ENCODE measurements at regions not wholly inside any gene's neighbourhood (a gene's known extent, or its start where the extent isn't known, plus 50 kb on each side); places are given as distances from the start of the nearest gene placed in this dataset.

DNA sequence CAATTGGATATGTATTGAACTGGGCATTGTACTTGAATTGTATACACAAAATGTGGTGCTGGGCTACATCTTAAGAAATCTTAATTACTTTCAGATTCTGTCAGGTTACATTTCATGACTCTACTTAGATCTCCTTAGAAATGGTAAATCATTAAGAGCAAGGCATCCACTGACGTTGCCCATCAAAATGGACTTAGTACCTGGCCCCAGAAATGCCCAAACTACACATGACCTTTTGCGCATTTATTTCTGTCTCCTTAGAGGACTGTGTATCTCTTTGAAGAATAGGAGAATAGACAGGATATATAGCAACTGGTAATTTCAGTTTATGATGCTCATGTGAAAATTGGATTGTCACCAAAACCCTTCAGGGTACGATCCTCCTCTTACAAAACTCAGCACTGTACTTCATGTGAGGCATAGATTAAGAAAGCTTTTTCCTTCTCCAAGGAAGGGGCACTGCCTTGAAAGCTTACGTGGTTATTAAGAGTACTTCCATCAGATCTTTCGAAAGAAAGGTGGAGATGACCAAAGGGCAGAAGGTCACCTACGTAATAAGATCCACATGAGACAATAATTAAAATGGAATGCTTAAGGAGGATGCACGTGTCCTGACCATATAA lies 61.4 kb upstream of the BMP2 start:
- TF ChIP-seq MYC (IDR thresholded peaks at IDR 0.05; ENCODE audit: borderline replicate concordance, low read length) (no peak), POLR2A (IDR thresholded peaks at IDR 0.05; ENCODE audit: low read length) (no peak), ZC3H11A (IDR thresholded peaks at IDR 0.05) (no peak), POLR2AphosphoS2 (conservative IDR thresholded peaks at IDR 0.05; ENCODE audit: low read length) (no peak), RFX5 (IDR thresholded peaks at IDR 0.05) (no peak), RAD21 (conservative IDR thresholded peaks at IDR 0.05 in 1 of 2, IDR thresholded peaks at IDR 0.05 in 1 of 2) (no peak), HDAC2 (IDR thresholded peaks at IDR 0.05) (no peak), ZFP36 (IDR thresholded peaks at IDR 0.05; ENCODE audit: borderline replicate concordance, partially characterized antibody) (no peak), KDM1A (IDR thresholded peaks at IDR 0.05; ENCODE audit: low read depth) (no peak), CEBPB (IDR thresholded peaks at IDR 0.05) (no peak)
- TF ChIP-seq, protein P1, sequence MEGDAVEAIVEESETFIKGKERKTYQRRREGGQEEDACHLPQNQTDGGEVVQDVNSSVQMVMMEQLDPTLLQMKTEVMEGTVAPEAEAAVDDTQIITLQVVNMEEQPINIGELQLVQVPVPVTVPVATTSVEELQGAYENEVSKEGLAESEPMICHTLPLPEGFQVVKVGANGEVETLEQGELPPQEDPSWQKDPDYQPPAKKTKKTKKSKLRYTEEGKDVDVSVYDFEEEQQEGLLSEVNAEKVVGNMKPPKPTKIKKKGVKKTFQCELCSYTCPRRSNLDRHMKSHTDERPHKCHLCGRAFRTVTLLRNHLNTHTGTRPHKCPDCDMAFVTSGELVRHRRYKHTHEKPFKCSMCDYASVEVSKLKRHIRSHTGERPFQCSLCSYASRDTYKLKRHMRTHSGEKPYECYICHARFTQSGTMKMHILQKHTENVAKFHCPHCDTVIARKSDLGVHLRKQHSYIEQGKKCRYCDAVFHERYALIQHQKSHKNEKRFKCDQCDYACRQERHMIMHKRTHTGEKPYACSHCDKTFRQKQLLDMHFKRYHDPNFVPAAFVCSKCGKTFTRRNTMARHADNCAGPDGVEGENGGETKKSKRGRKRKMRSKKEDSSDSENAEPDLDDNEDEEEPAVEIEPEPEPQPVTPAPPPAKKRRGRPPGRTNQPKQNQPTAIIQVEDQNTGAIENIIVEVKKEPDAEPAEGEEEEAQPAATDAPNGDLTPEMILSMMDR (IDR thresholded peaks at IDR 0.05): no peak
- TF ChIP-seq, protein P2, sequence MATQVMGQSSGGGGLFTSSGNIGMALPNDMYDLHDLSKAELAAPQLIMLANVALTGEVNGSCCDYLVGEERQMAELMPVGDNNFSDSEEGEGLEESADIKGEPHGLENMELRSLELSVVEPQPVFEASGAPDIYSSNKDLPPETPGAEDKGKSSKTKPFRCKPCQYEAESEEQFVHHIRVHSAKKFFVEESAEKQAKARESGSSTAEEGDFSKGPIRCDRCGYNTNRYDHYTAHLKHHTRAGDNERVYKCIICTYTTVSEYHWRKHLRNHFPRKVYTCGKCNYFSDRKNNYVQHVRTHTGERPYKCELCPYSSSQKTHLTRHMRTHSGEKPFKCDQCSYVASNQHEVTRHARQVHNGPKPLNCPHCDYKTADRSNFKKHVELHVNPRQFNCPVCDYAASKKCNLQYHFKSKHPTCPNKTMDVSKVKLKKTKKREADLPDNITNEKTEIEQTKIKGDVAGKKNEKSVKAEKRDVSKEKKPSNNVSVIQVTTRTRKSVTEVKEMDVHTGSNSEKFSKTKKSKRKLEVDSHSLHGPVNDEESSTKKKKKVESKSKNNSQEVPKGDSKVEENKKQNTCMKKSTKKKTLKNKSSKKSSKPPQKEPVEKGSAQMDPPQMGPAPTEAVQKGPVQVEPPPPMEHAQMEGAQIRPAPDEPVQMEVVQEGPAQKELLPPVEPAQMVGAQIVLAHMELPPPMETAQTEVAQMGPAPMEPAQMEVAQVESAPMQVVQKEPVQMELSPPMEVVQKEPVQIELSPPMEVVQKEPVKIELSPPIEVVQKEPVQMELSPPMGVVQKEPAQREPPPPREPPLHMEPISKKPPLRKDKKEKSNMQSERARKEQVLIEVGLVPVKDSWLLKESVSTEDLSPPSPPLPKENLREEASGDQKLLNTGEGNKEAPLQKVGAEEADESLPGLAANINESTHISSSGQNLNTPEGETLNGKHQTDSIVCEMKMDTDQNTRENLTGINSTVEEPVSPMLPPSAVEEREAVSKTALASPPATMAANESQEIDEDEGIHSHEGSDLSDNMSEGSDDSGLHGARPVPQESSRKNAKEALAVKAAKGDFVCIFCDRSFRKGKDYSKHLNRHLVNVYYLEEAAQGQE (IDR thresholded peaks at IDR 0.05): no peak
- TF ChIP-seq, protein P3, sequence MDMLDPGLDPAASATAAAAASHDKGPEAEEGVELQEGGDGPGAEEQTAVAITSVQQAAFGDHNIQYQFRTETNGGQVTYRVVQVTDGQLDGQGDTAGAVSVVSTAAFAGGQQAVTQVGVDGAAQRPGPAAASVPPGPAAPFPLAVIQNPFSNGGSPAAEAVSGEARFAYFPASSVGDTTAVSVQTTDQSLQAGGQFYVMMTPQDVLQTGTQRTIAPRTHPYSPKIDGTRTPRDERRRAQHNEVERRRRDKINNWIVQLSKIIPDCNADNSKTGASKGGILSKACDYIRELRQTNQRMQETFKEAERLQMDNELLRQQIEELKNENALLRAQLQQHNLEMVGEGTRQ (IDR thresholded peaks at IDR 0.05): no peak
- TF ChIP-seq, protein P4, sequence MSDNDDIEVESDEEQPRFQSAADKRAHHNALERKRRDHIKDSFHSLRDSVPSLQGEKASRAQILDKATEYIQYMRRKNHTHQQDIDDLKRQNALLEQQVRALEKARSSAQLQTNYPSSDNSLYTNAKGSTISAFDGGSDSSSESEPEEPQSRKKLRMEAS (IDR thresholded peaks at IDR 0.05): no peak

Data from A549 (cell line).